Tibial nerve (tissue), 4 donors: ENCODE measurements at regions not wholly inside any gene's neighbourhood (a gene's known extent, or its start where the extent isn't known, plus 50 kb on each side); places are given as distances from the start of the nearest gene placed in this dataset.
"Not testable (repeated sequence)": the region's sequence is repeated elsewhere in the genome, so short reads cannot be mapped to it uniquely, and the experiment has no call there.

Source experiments
- DNase-seq, 2 donors: peaks; one replicate each; pipeline ENCODE4 v3.0.0-alpha.2; 2019; ENCODE audit warnings: low spot score in 2 of 2
- H3K27ac ChIP-seq, 4 donors: fragments of 200-600 bp; sonication (generic) in 3 of 4; one replicate each; pipeline ENCODE4 v1.5.1; 2017 to 2019; ENCODE audit warnings: mild to moderate bottlenecking in 1 of 4
- H3K27me3 ChIP-seq, 2 donors: fragments of 200-600 bp; sonication (generic) in 1 of 2; one replicate each; pipeline versions ENCODE4 v1.5.1 to v1.6.0; 2017 to 2019
- H3K36me3 ChIP-seq, 3 donors: fragments of 200-600 bp; sonication (generic); one replicate each; pipeline ENCODE4 v1.5.1; 2018 to 2019
- H3K4me1 ChIP-seq, 4 donors: fragments of 200-600 bp; sonication (generic) in 3 of 4; one replicate each; pipeline ENCODE4 v1.5.1; 2017 to 2019
- H3K4me3 ChIP-seq, 4 donors: fragments of 200-600 bp; sonication (generic) in 3 of 4; one replicate each; pipeline ENCODE4 v1.5.1; 2017 to 2019; ENCODE audit warnings: mild to moderate bottlenecking in 1 of 4, moderate library complexity in 1 of 4
- H3K9me3 ChIP-seq, 4 donors: fragments of 200-600 bp; sonication (generic) in 3 of 4; one replicate each; pipeline ENCODE4 v1.5.1; 2017 to 2019
- CTCF ChIP-seq, 5 experiments: fragments of 200-600 bp in 3 of 5; fragments of 450-650 bp in 2 of 5; sonication (generic) in 3 of 5; IDR thresholded peaks; one replicate each; pipeline ENCODE4 v1.5.1; 2016 to 2019; ENCODE audit warnings: antibody characterized with exemption in 5 of 5, mild to moderate bottlenecking in 3 of 5, moderate library complexity in 2 of 5
- EP300 ChIP-seq, 2 donors: sonication (generic); formaldehyde crosslinking; IDR thresholded peaks; one replicate each; pipeline ENCODE4 v1.6.1; 2017; ENCODE audit warnings: antibody characterized with exemption in 2 of 2, mild to moderate bottlenecking in 1 of 2
- POLR2A ChIP-seq, 2 donors: fragments of 450-650 bp; IDR thresholded peaks; one replicate each; pipeline ENCODE4 v1.6.1; 2017; ENCODE audit warnings: antibody characterized with exemption in 2 of 2, mild to moderate bottlenecking in 2 of 2, moderate library complexity in 2 of 2
- WGBS, 2 donors: methylation state at CpG; one replicate each; pipeline ENCODE4 v1.1.5; 2018; 5-methylcytosine and 5-hydroxymethylcytosine counted together

GRCh38 chr9:12425878-12426864 is 267.0 kb upstream of the TYRP1 start:
- no peak for TF ChIP-seq CTCF (IDR thresholded peaks at IDR 0.05)
- Histone ChIP-seq H3K9me3 (no peaks in the 10 kb centered on the region), H3K27ac (no peak overlapping the region), H3K4me3 (no peak overlapping the region), H3K36me3 (no peaks in the 10 kb centered on the region), H3K27me3 (no peaks in the 10 kb centered on the region), H3K4me1 (no peaks in the 10 kb centered on the region)
- WGBS, 2 donors, result 42 to 47% methylated on average over 8 of the region's 8 CpGs
- DNase-seq, result no peak

GRCh38 chr9:12439267-12439666 is 253.9 kb upstream of the TYRP1 start:
- Histone ChIP-seq H3K9me3 (peaks cover 0 to 8% (median 0%) of the 10 kb centered on the region in 4 donors), H3K27ac (no peak overlapping the region), H3K27me3 (no peaks in the 10 kb centered on the region), H3K36me3 (no peaks in the 10 kb centered on the region), H3K4me3 (no peak overlapping the region), H3K4me1 (no peaks in the 10 kb centered on the region)
- TF ChIP-seq POLR2A (IDR thresholded peaks at IDR 0.05), result no peak
- DNase-seq, result no peak
- 90 to 95% methylated on average over 2 to 3 of the region's 3 CpGs for WGBS, 2 donors

GRCh38 chr9:12441080-12441479 is 252.1 kb upstream of the TYRP1 start:
- 78 to 79% methylated on average over 6 of the region's 6 CpGs for WGBS, 2 donors
- H3K9me3 ChIP-seq, H3K4me1 ChIP-seq, H3K27me3 ChIP-seq, H3K27ac ChIP-seq, DNase-seq, H3K4me3 ChIP-seq, H3K36me3 ChIP-seq: not testable (repeated sequence)

- H3K4me1 ChIP-seq, result no peaks in the 10 kb centered on the region
- TF ChIP-seq POLR2A (IDR thresholded peaks at IDR 0.05) (no peak), CTCF (IDR thresholded peaks at IDR 0.05) (no peak), EP300 (IDR thresholded peaks at IDR 0.05) (no peak)
- peaks cover 0 to 2% (median 0%) of the 10 kb centered on the region in 4 donors for H3K9me3 ChIP-seq
- 95% methylated on average over 1 of the region's 1 CpG for WGBS, 2 donors
- H3K4me3 ChIP-seq, result no peak overlapping the region
- no peaks in the 10 kb centered on the region for H3K27me3 ChIP-seq
- H3K36me3 ChIP-seq, result no peaks in the 10 kb centered on the region
- H3K27ac ChIP-seq, result no peak overlapping the region
- DNase-seq, result no peak
Observed at GRCh38 chr9:12441506-12441905, 251.7 kb upstream of the TYRP1 start.

GRCh38 chr9:12448246-12448645 is 244.9 kb upstream of the TYRP1 start:
- no peaks in the 10 kb centered on the region for H3K36me3 ChIP-seq
- WGBS, 2 donors, result 68 to 70% methylated on average over 1 of the region's 1 CpG

GRCh38 chr9:12457237-12457636 is 235.9 kb upstream of the TYRP1 start:
- DNase-seq, result no peak
- H3K4me1 ChIP-seq, result no peaks in the 10 kb centered on the region
- no peak for TF ChIP-seq EP300 (IDR thresholded peaks at IDR 0.05)
- TF ChIP-seq POLR2A (IDR thresholded peaks at IDR 0.05), result no peak
- no peak for TF ChIP-seq CTCF (IDR thresholded peaks at IDR 0.05)
- H3K27ac ChIP-seq, result no peak overlapping the region
- no peak overlapping the region for H3K4me3 ChIP-seq
- no peaks in the 10 kb centered on the region for H3K9me3 ChIP-seq
- H3K27me3 ChIP-seq, result no peaks in the 10 kb centered on the region
- WGBS, 2 donors, result 93 to 95% methylated on average over 1 of the region's 1 CpG
- no peaks in the 10 kb centered on the region for H3K36me3 ChIP-seq

More at GRCh38 chr9:12448246-12448645, 244.9 kb upstream of the TYRP1 start:
- no peak for DNase-seq
- TF ChIP-seq POLR2A (IDR thresholded peaks at IDR 0.05), result no peak
- H3K4me3 ChIP-seq, result no peak overlapping the region
- H3K27ac ChIP-seq, result no peak overlapping the region
- peaks cover 0 to 2% (median 0%) of the 10 kb centered on the region in 4 donors for H3K9me3 ChIP-seq
- no peaks in the 10 kb centered on the region for H3K27me3 ChIP-seq
- no peaks in the 10 kb centered on the region for H3K4me1 ChIP-seq
